KOPT-K1 (cell line): ENCODE measurements at regions not wholly inside any gene's neighbourhood (a gene's known extent, or its start where the extent isn't known, plus 50 kb on each side); places are given as distances from the start of the nearest gene placed in this dataset.

Source experiments
- H3K27ac ChIP-seq: fragments of 200-600 bp; sonication (generic); 2 replicates; pipeline ENCODE4 v1.5.1; 2016; ENCODE audit warnings: antibody characterized with exemption, mild to moderate bottlenecking, low read depth, low read length; ENCODE audit not compliant: poor library complexity, severe bottlenecking
- H3K36me3 ChIP-seq: fragments of 200-600 bp; sonication (generic); 2 replicates; pipeline ENCODE4 v1.5.1; 2017; ENCODE audit warnings: antibody characterized with exemption, mild to moderate bottlenecking, low read length, moderate library complexity; ENCODE audit not compliant: insufficient read depth
- H3K9me3 ChIP-seq: fragments of 200-600 bp; sonication (generic); 2 replicates; pipeline ENCODE4 v1.5.1; 2017; ENCODE audit warnings: antibody characterized with exemption, low read length, mild to moderate bottlenecking; ENCODE audit not compliant: insufficient read depth, poor library complexity, severe bottlenecking

GRCh38 chr5:2985718-2986117, 234.2 kb upstream of the IRX2 start:
- Histone ChIP-seq H3K9me3 (no peaks in the 10 kb centered on the region), H3K36me3 (no peaks in the 10 kb centered on the region), H3K27ac (no peak overlapping the region)

- Histone ChIP-seq H3K36me3 (no peaks in the 10 kb centered on the region), H3K9me3 (no peaks in the 10 kb centered on the region), H3K27ac (no peak overlapping the region)
Observed at GRCh38 chr5:2983583-2984300, 232.3 kb upstream of the IRX2 start.

- Histone ChIP-seq H3K36me3 (no peaks in the 10 kb centered on the region), H3K27ac (no peak overlapping the region), H3K9me3 (no peaks in the 10 kb centered on the region)
Observed at GRCh38 chr5:2981652-2982051, 230.2 kb upstream of the IRX2 start.

- H3K36me3 ChIP-seq, result no peaks in the 10 kb centered on the region
- H3K27ac ChIP-seq, result no peak overlapping the region
- no peaks in the 10 kb centered on the region for H3K9me3 ChIP-seq
Observed at GRCh38 chr5:2981035-2981434, 229.6 kb upstream of the IRX2 start.

GRCh38 chr5:2960294-2960693, 208.8 kb upstream of the IRX2 start:
- H3K9me3 ChIP-seq, result peaks cover 4% of the 10 kb centered on the region
- no peak overlapping the region for H3K27ac ChIP-seq
- no peaks in the 10 kb centered on the region for H3K36me3 ChIP-seq

- no peaks in the 10 kb centered on the region for H3K36me3 ChIP-seq
- H3K27ac ChIP-seq, result no peak overlapping the region
- H3K9me3 ChIP-seq, result peaks cover 4% of the 10 kb centered on the region
Observed at GRCh38 chr5:2958976-2959375, 207.5 kb upstream of the IRX2 start.

GRCh38 chr5:2948875-2949274, 197.4 kb upstream of the IRX2 start:
- H3K36me3 ChIP-seq, result no peaks in the 10 kb centered on the region
- no peak overlapping the region for H3K27ac ChIP-seq
- no peaks in the 10 kb centered on the region for H3K9me3 ChIP-seq

GRCh38 chr5:2946315-2946714, 194.8 kb upstream of the IRX2 start:
- Histone ChIP-seq H3K9me3 (no peaks in the 10 kb centered on the region), H3K27ac (no peak overlapping the region), H3K36me3 (no peaks in the 10 kb centered on the region)

GRCh38 chr5:2936413-2936812, 184.9 kb upstream of the IRX2 start:
- Histone ChIP-seq H3K27ac (no peak overlapping the region), H3K36me3 (no peaks in the 10 kb centered on the region), H3K9me3 (peaks cover 7% of the 10 kb centered on the region)

- Histone ChIP-seq H3K27ac (no peak overlapping the region), H3K36me3 (no peaks in the 10 kb centered on the region), H3K9me3 (no peaks in the 10 kb centered on the region)
Observed at GRCh38 chr5:2929779-2930178, 178.3 kb upstream of the IRX2 start.

GRCh38 chr5:2921651-2922050, 170.2 kb upstream of the IRX2 start:
- no peak overlapping the region for H3K27ac ChIP-seq
- H3K36me3 ChIP-seq, result no peaks in the 10 kb centered on the region
- peaks cover 32% of the 10 kb centered on the region for H3K9me3 ChIP-seq

GRCh38 chr5:2921176-2921575, 169.7 kb upstream of the IRX2 start:
- H3K36me3 ChIP-seq, result no peaks in the 10 kb centered on the region
- H3K27ac ChIP-seq, result no peak overlapping the region
- H3K9me3 ChIP-seq, result peaks cover 32% of the 10 kb centered on the region

GRCh38 chr5:2920312-2920711, 168.8 kb upstream of the IRX2 start:
- Histone ChIP-seq H3K9me3 (peaks cover 32% of the 10 kb centered on the region), H3K36me3 (no peaks in the 10 kb centered on the region), H3K27ac (no peak overlapping the region)

GRCh38 chr5:2919310-2920018, 168.0 kb upstream of the IRX2 start:
- H3K36me3 ChIP-seq, result no peaks in the 10 kb centered on the region
- peaks cover 32% of the 10 kb centered on the region for H3K9me3 ChIP-seq
- H3K27ac ChIP-seq, result no peak overlapping the region

GRCh38 chr5:2917524-2917923, 166.0 kb upstream of the IRX2 start:
- no peaks in the 10 kb centered on the region for H3K36me3 ChIP-seq
- no peak overlapping the region for H3K27ac ChIP-seq
- H3K9me3 ChIP-seq, result peaks cover 27% of the 10 kb centered on the region

- peaks cover 25% of the 10 kb centered on the region for H3K9me3 ChIP-seq
- H3K36me3 ChIP-seq, result no peaks in the 10 kb centered on the region
- no peak overlapping the region for H3K27ac ChIP-seq
Observed at GRCh38 chr5:2917093-2917492, 165.6 kb upstream of the IRX2 start.
